Neural progenitor cell (in vitro differentiated cells): ENCODE measurements at regions not wholly inside any gene's neighbourhood (a gene's known extent, or its start where the extent isn't known, plus 50 kb on each side); places are given as distances from the start of the nearest gene placed in this dataset.

Source experiments
- EZH2 ChIP-seq: fragments of 200-600 bp; sonication (generic); IDR thresholded peaks from 2 replicates; pipeline ENCODE4 v1.6.1; 2017; ENCODE audit warnings: antibody characterized with exemption, mild to moderate bottlenecking, moderate library complexity
- EZH2phosphoT487 ChIP-seq: fragments of 200-600 bp; sonication (generic); IDR thresholded peaks from 2 replicates; pipeline ENCODE4 v1.6.1; 2017; ENCODE audit warnings: antibody characterized with exemption
- TF ChIP-seq, protein P1 (sequence below): fragments of 200-600 bp; sonication (generic); IDR thresholded peaks from 2 replicates; pipeline ENCODE4 v1.5.1; 2017; ENCODE audit warnings: antibody characterized with exemption, mild to moderate bottlenecking

DNA sequence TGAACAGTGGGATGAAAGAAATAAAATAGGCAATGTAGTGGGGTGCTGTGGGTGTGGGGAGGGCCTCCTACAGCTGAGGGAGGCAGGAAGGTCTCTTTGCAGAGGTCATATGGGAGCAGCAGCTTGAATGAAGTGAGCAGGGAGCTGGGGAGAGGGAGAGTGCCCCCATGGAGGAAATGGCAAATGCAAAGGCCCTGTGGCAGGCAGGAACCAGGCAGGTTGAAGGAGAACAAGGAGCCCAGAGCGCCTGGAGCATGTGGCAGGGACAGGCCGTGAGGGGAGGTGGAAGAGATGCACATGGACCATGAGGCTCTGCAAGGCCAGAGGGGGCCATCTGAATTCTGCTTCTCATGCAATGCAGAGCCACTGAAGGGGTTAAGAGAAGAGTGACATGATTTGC, 191.8 kb downstream of the URI1 start:
- TF ChIP-seq, protein P1, sequence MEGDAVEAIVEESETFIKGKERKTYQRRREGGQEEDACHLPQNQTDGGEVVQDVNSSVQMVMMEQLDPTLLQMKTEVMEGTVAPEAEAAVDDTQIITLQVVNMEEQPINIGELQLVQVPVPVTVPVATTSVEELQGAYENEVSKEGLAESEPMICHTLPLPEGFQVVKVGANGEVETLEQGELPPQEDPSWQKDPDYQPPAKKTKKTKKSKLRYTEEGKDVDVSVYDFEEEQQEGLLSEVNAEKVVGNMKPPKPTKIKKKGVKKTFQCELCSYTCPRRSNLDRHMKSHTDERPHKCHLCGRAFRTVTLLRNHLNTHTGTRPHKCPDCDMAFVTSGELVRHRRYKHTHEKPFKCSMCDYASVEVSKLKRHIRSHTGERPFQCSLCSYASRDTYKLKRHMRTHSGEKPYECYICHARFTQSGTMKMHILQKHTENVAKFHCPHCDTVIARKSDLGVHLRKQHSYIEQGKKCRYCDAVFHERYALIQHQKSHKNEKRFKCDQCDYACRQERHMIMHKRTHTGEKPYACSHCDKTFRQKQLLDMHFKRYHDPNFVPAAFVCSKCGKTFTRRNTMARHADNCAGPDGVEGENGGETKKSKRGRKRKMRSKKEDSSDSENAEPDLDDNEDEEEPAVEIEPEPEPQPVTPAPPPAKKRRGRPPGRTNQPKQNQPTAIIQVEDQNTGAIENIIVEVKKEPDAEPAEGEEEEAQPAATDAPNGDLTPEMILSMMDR: no peak
- TF ChIP-seq EZH2 (no peak), EZH2phosphoT487 (no peak)
